ENCODE measurements at regions not wholly inside any gene's neighbourhood (a gene's known extent, or its start where the extent isn't known, plus 50 kb on each side); places are given as distances from the start of the nearest gene placed in this dataset.

GRCh38 chr14:71287567-71287966 is 380.3 kb downstream of the PCNX1 start:
- WGBS, 2 donors, result 69 to 71% methylated on average over 2 of the region's 2 CpGs
- Histone ChIP-seq H3K27me3 (no peaks in the 10 kb centered on the region), H3K36me3 (replicated peaks in 1 of 2; ENCODE audit: insufficient read depth in 1 of 2, low read depth in 2 of 2) (no peaks in the 10 kb centered on the region), H3K9me3 (no peaks in the 10 kb centered on the region), H3K4me3 (no peak overlapping the region), H3K27ac (no peak overlapping the region), H3K4me1 (no peaks in the 10 kb centered on the region)
- ATAC-seq, result no peak
- intact Hi-C loops (cut with DNase I), result no loop called here
- TF ChIP-seq POLR2A (IDR thresholded peaks at IDR 0.05) (no peak), CTCF (IDR thresholded peaks at IDR 0.05) (no peak)
- no peak for DNase-seq

- H3K4me1 ChIP-seq, result no peaks in the 10 kb centered on the region
- DNase-seq (no peak), ATAC-seq (no peak)
- H3K27ac ChIP-seq, result no peak overlapping the region
- no peak overlapping the region for H3K4me3 ChIP-seq
- H3K9me3 ChIP-seq, result no peaks in the 10 kb centered on the region
- no peaks in the 10 kb centered on the region for H3K36me3 ChIP-seq (replicated peaks in 1 of 2; ENCODE audit: insufficient read depth in 1 of 2, low read depth in 2 of 2)
- intact Hi-C loops (cut with DNase I), result no loop called here
- H3K27me3 ChIP-seq, result no peaks in the 10 kb centered on the region
- no peak for TF ChIP-seq CTCF (IDR thresholded peaks at IDR 0.05)
- TF ChIP-seq POLR2A (IDR thresholded peaks at IDR 0.05), result no peak
- WGBS, 2 donors, result 73 to 84% methylated on average over 4 of the region's 4 CpGs
These were observed 382.3 kb downstream of the PCNX1 start for GRCh38 chr14:71289536-71289935.

GRCh38 chr14:71290301-71290700 is 383.0 kb downstream of the PCNX1 start:
- intact Hi-C loops (cut with DNase I), result no loop called here
- whole genome bisulfite sequencing, 2 donors, result 80 to 83% methylated on average over 6 of the region's 6 CpGs
- H3K4me3 ChIP-seq, result no peak overlapping the region
- H3K9me3 ChIP-seq, result no peaks in the 10 kb centered on the region
- H3K4me1 ChIP-seq, result no peaks in the 10 kb centered on the region
- no peak for ATAC-seq
- DNase-seq, result no peak
- TF ChIP-seq POLR2A (IDR thresholded peaks at IDR 0.05) (no peak), CTCF (IDR thresholded peaks at IDR 0.05) (no peak)
- no peaks in the 10 kb centered on the region for H3K27me3 ChIP-seq
- H3K36me3 ChIP-seq (replicated peaks in 1 of 2; ENCODE audit: insufficient read depth in 1 of 2, low read depth in 2 of 2), result no peaks in the 10 kb centered on the region
- no peak overlapping the region for H3K27ac ChIP-seq

- Histone ChIP-seq H3K9me3 (no peaks in the 10 kb centered on the region), H3K4me1 (no peaks in the 10 kb centered on the region), H3K4me3 (no peak overlapping the region), H3K27me3 (no peaks in the 10 kb centered on the region), H3K36me3 (replicated peaks in 1 of 2; ENCODE audit: insufficient read depth in 1 of 2, low read depth in 2 of 2) (no peaks in the 10 kb centered on the region), H3K27ac (peak overlapping the region in 1 of 4 donors; percentile 43)
- peak; percentile 56 for ATAC-seq
- DNase-seq, result peak in 1 of 4 donors; percentile 36
- intact Hi-C loops (cut with DNase I), result no loop called here
- WGBS, 2 donors, result 29 to 48% methylated on average over 2 to 4 of the region's 4 CpGs
- TF ChIP-seq CTCF (IDR thresholded peaks at IDR 0.05) (no peak), POLR2A (IDR thresholded peaks at IDR 0.05) (no peak)
These were observed 383.8 kb downstream of the PCNX1 start for GRCh38 chr14:71290960-71291466.

- ATAC-seq, result no peak
- TF ChIP-seq POLR2A (IDR thresholded peaks at IDR 0.05) (no peak), CTCF (IDR thresholded peaks at IDR 0.05) (no peak)
- no peaks in the 10 kb centered on the region for H3K36me3 ChIP-seq (replicated peaks in 1 of 2; ENCODE audit: insufficient read depth in 1 of 2, low read depth in 2 of 2)
- no peak overlapping the region for H3K27ac ChIP-seq
- no peaks in the 10 kb centered on the region for H3K9me3 ChIP-seq
- H3K4me3 ChIP-seq, result no peak overlapping the region
- DNase-seq, result no peak
- intact Hi-C loops (cut with DNase I), result no loop called here
- H3K4me1 ChIP-seq, result no peaks in the 10 kb centered on the region
- H3K27me3 ChIP-seq, result no peaks in the 10 kb centered on the region
These were observed 388.9 kb downstream of the PCNX1 start for GRCh38 chr14:71296184-71296583.

Measured in body of pancreas (tissue), 4 donors.